GM21737 (cell line): ENCODE measurements at regions not wholly inside any gene's neighbourhood (a gene's known extent, or its start where the extent isn't known, plus 50 kb on each side); places are given as distances from the start of the nearest gene placed in this dataset.

ENCODE experiments used
- ATAC-seq: cut with Tn5 transposase; IDR thresholded peaks from one replicate; pipeline ENCODE4 v1.9.1; 2021; ENCODE audit warnings: mild to moderate bottlenecking, moderate library complexity; ENCODE audit not compliant: unreplicated experiment

DNA sequence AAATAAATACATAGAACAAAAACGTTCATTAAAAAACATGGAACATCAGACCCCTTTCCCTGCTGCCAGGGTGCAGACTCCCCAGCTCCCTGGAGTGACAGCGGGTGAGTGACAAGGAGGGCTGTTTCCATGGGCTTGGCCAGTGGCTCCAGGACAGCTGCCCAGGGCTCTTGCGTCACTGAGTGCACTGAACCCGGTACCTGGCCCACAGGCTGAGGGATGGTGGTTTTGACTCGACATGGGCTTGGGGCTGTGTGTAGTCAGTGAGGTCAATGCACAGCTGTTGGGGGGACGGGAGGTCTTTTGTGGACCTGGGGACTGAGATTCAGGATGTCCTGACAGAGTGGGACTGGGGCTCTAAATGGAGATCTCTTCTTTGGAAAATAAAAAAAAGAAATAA is 142.1 kb upstream of the B3GAT1 start:
- ATAC-seq = no peak

DNA sequence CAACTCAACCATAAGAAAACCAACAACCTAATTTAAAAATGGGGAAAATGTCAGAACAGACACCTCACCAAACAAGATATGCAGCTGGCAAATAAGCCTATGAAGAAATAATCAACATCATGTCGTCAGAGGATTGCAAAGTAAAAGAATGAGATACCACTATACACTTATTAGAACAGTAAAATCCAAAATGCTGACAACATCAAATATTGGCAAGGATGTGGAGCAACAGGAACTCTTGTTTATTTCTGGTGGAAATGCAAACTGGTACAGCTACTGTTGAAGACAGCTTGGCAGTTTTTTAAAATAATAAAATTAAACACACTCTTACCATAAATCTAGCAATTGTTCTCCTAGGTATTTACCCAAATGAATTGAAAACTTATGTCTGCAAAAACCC is 140.7 kb upstream of the B3GAT1 start:
- ATAC-seq = no peak

DNA sequence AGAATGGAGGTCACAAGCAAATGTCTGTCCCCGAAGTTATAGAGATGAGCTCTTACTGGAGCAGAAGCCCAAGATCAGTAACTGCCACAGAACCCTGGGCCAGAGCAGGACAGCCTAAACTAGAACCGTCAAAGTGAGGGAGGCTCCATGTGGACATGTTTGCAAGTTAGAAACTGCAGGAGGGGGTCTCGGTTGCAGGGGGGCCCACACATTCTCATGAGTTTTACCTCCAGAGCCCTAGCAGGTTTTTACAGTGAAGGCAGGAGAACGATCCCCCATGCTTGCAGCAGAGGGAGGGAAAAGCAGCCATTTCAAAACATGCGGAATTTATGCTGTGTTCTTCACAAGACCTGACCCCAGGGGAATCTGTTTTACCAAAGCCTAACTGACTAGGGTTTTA is 133.5 kb upstream of the B3GAT1 start:
- no peak for ATAC-seq

DNA sequence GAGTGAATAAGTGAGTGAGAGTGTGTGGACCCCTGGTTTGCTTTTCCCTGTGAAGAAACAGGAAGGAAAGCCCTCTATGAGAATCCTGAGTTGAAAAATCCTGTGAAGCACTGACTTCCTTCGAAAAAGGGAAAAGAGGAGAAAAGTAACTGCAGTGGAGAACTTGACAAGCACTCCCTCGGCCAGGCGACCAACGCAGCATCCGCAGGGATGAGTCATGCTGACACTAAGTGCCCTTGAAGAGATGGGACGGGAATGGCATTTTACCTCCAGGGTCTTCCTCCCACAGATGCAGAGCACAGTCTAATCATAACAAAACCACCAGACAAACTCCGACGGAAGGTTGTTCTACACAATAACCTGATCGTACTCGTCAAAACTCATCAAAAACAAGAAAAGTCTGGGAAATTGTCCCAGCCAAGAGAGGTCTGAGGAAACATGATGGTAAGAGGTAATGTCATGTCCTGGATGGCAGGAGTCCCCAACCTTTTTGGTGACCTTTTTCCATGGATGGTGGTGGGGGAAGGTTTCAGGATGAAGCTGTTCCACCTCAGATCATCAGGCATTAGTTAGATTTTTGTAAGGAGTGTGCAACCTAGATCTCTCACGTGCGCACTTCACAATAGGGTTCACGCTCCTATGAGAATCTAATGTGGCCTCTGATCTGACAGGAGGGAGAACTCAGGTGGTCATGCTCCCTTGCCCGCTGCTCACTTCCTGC is 132.2 kb upstream of the B3GAT1 start:
- ATAC-seq = no peak

DNA sequence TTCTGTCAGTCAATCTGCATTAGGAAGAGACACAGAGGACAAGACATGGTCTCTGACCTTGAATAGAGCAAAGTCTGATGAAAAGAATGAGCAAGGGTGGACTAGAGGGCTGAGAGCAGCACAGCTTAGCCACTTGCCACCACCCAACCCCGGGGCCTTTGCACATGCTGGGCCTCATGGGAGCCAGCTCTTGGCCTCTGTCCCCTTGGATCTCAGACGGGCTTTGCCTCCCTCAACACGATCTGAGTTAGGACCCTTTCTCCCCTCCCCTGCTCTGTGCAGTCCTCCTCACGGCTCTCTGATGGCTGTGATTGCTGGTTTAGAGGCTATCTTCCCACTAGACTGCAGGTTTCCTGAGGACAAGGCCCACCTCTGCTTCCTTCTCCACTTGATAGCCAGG is 131.6 kb upstream of the B3GAT1 start:
- ATAC-seq = no peak

DNA sequence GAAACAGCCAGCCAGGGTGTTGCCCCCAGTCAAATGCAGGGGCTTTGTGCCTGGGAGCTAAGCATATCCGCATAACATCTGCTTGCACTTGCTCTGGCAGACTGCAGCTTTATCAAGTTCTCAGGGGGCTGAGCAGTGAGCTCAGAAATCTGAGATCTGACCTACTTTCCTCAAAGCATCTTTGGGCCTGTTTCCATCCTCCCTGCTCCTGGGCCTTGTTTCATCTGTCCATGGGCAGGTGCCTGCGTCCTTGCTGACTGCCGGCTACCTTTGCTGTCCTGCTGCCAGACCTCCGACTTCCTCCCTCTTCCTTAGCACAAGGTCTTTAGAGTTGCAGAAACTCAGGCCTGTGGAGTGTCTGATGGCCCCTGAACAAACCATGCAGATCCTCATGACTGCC is 131.2 kb upstream of the B3GAT1 start:
- ATAC-seq = no peak

DNA sequence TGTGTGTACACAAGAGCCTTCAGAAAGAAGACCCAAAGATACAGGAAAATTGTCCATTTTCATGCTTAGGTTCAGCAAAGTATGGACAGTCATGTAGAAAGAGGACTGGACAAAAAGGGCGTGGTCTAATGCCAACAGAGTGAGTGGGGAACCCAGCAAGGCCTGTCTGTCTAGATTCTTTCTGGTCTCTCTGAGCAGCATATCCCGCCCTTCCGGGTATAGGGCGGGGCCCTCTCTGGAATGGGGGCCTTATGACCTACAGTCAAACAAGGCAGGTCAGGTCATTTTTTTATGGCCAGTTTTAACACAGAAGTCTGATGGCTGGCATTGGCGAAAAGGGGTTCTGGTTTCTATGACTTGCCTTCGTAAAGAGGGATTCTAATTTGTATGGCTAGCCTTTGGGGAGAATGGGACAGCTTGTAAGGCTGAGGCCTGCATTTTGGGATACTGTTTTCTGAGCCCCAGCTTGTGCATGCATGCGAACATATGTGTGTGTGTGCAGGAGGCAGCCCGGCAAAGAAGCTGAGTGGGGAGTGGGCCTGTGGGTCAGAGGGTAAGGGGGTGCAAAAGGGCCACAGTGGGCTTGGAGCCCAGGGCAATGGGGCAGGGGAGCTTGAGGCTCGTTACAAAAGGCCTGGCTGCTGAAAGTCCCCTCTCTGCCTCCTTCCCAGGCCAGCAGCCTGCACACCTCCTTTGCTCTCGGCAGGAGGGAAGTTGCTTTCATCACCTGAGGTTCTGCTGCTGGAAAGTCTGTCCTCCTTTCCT is 130.5 kb upstream of the B3GAT1 start:
- ATAC-seq = no peak

DNA sequence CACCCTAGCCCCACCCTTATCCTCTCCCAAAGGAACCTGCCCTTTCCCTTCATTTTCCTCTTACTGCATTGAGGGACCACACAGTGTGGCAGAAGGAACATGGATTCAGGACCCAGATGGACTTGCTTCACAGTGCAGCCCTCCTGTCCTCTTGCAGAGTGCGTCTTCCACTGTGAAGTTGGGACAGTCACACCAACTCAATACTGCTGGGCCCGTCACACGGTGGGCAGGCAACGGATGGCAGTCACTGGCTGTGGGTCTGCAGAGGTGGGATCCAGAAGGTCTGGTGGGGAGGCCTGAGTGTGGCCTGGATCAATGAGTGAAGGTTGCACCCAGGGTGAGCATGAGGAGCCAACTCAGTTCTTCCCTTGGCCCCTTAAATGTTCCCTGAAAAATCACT is 129.9 kb upstream of the B3GAT1 start:
- ATAC-seq = no peak

DNA sequence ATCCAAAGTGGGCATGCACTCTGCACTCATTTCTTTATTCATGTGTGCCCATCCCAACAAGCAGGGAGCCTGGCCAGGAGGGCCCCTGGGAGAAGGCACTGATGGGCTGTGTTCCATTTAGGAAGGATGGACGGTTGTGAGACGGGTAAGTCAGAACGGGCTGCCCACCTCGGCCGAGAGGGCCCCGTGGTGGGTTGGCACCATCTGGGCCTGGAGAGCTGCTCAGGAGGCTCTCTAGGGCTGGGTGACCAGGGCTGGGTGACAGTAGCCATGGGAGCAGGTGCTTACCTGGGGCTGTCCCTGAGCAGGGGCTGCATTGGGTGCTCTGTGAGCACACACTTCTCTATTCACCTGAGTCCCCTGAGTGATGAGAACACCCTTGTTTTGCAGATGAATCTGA is 129.3 kb upstream of the B3GAT1 start:
- no peak for ATAC-seq

DNA sequence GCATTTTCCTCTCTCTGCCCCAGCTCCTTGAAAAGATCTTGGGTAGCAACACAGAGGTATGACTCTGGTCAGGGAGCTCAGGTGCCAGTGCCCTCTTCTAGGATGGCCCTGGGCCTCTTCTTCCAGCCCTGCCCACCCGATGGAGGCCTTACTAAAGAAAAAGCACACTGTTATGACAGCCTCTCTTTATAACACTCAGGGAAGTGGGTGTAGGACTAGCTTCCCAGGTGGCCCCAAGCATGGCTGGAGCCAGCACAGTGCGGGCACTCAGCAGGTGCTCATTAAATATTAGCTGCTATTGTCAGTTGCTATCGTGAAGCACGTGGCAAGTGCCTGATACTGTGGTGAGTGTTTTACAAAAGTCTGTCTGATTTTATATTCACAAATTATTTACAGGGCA is 127.2 kb upstream of the B3GAT1 start:
- ATAC-seq = no peak

DNA sequence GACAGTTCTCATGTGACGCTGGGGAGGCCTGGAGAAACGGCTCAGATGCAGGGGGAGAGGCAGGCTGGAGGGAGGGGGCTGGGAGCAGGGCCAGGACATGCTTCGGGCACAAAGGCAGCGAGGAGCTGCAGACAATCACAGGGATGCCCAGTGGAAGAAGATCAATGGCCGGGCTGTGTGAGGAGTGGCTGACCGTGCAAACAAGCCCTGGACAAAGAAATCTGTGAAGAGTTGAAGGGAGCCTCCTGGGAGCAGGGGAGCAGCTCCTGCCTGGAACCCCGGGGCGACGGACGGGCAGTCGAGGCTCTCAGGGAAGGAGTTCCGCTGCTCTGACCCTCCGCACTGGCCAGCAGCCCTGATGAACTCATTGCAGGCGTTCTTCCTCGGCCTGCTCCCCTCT is 126.7 kb upstream of the B3GAT1 start:
- no peak for ATAC-seq

DNA sequence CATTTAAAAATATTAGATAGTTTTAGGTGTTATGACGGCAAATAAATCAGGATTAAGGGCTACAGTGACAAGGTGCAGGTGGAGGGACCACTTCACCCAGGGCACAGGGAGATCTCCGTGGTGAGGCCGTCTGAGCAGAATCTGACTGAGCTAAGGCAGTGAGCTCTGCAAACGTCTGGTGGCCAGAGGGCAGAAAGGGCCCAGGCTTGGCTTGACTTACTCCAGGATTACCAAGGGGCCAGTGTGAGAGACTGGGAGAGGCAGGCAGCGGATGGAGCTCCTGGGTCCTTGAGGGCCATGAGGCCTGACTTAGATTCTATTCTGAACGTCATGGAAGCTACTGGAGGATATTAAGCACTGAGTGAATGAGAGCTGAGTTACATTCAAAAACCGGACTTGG is 125.9 kb upstream of the B3GAT1 start:
- ATAC-seq = no peak

DNA sequence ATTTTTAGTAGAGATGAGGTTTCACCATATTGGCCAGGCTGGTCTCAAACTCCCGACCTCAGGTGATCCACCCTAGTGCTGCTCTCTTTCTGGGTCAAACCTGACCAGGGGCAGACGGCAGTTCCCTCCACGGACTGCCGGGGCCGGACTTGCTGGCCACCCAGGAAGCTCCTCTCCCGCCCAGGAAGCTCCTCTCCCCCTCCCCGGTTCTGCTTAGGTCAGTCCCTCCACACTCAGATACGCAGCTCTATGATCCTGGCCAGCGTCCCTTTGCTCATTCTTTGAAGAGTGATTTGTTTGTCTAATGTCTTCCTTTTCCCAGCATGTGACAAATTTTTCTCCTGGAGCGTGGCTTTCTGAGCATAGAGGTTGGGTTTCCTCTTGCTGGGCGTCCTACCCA is 125.3 kb upstream of the B3GAT1 start:
- no peak for ATAC-seq

DNA sequence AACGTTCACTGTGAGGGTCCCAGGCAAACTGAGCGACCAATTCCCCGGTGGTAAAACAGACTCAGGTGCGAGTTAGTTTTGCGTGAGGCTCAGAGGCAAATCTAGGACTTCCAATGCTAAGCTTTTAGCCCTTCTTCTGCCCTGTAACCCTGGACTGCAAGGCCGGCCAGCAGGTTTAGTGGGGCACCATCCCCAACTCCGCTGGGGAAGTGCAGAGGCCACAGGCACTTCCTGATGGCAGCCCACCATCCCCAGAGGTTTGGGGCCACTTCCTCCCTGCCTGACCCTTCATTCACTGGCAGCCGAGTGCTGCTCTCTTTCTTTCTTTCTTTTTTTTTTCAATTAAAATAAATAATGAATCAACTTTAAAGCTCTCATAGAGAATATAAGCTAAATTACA is 124.6 kb upstream of the B3GAT1 start:
- ATAC-seq = no peak

DNA sequence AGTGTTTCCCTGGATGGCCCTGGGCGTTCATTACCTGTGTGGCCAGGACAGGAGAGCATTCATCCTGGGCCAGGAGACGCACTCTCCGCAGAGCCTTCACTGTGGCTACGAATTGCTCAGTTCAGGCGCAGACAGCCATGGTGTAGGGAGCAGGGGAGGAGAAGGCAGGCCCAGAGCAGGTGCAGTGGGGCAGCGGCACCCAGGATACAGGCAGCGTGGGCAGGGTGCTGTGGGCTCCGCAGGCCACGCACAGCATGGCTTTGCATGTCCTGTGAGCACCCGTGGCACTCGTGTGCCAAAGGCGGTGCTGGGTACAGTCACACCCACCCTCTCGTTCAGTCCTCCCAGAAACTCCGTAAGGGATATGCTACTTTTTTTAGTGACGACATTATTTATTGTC is 124.2 kb upstream of the B3GAT1 start:
- ATAC-seq = no peak

DNA sequence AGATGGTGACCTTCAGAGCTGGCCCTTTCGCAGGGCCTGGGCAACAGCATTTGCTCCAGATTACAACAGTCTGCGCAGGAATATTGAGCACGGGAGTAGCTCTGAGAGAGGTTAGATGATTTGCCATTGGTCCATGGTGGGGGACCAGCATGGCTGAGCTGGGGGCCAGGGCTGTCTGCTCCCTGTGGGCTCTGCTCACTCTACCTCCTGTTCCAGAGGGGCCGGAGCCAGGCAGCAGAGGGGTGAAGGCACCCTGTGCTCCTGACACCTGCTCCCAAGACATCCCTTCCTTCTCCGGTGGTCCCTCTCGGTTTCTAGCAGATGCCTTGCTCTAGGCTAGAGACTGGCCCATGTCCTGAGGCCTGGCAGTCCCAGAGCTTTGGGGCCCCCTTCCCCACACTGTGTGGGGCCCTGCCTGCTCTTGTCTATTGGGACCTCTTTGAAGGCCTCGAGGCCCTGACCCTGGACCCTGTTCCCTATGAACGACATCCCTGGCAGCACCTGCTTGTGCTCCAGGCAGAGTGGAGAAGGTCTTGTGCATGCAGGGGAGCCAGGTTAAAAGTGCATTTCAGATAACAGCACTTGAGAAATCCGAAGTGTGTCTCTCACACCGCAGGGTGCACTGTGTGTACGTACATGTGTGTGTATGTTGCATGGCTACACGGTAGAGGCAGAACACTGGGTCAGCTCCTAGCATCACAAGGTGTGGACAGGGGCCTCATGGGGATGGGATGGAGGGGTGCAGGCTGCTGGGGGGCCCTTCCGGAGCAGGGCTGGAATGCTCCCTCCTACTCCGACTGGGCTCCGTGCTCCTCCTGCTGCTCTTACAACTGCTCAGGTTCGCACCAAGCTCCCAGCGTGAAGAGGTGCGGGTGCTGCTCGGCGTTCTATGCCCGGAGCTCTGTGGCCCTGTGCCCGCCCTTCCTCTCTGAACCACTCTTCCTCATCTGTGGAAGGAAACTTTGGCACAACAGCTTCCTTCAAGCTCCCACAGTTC is 123.3 kb upstream of the B3GAT1 start:
- no peak for ATAC-seq

DNA sequence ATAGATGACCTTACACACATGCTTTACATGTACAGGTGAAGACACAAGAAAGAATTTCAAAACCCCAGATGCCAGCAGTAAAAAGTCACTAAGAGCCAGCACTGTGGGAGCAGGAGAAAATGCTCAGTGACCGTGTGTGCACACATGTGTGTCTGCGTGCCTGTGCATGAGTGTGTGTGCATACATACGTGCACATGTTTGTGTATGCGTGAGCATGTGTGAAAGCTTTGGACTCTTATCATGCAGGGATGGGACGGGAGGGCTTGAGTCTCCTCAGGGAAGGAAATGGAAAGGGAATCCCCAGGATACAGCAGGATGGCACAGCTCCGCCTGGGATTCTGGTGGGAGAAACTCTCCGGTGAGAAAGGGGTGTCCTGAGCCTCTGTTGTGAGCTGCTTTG is 121.5 kb upstream of the B3GAT1 start:
- ATAC-seq = no peak

DNA sequence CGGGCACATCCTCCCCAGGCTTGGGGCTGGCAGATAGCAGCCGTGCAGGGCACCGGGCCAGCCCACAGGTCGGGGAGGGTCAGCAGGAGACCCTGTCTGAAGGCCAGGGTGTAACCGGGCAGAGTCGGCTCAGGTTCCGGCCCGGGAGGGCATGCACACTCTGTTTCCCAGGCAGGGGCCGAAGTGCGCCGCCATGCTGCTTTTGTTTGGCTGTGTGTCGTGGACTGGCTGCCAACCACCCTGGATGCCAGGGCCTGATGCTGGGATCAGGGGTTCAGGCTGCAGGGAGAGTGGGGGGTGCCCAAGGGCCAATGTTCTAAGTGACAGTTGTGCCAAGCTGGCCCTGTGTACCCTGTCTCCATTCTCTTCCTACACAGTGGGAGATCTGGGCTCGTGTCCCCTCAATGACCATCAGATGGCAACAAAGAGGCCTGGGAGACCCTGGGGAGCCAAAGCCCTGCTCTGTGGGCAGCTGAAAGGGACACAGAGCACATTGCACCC is 120.9 kb upstream of the B3GAT1 start:
- ATAC-seq = no peak

DNA sequence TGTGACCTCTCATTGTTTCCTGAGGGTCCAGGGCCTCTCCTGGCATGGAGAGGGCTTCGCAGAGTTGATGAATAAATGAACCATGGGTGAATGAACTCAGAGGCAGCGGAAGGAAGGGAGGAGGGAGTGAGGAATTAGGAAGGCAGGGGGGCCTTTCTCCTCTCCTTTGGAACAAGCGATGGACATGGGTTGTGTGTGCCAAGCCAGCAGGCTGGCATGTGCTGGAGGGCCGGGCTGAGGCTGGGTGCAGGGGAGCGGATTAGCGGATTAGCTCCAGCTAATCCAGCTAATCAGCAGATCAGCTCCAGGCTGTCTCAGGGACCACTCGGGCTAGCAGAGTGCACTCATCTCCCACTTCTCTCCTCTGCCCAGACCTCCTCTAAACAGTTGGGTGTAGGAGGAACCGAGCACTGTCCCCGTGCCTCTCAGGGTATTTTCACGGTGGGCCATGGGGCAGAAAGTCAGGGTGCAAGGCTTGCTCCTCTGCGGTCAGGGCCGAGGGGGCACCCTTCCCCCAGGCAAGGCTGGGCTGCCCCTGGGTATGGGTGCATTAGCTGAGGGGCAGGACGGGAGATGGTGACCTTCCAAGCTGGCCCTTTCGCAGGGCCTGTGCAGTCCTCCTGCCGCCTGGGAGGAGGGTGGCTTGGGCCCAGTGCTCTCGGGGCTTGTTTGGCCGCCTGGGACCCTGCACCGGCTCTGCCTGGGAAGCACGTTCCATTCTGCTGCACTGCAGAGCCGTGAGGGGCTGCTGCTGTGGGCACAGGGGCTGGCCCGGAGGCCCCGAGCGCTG is 120.3 kb upstream of the B3GAT1 start:
- ATAC-seq = no peak

DNA sequence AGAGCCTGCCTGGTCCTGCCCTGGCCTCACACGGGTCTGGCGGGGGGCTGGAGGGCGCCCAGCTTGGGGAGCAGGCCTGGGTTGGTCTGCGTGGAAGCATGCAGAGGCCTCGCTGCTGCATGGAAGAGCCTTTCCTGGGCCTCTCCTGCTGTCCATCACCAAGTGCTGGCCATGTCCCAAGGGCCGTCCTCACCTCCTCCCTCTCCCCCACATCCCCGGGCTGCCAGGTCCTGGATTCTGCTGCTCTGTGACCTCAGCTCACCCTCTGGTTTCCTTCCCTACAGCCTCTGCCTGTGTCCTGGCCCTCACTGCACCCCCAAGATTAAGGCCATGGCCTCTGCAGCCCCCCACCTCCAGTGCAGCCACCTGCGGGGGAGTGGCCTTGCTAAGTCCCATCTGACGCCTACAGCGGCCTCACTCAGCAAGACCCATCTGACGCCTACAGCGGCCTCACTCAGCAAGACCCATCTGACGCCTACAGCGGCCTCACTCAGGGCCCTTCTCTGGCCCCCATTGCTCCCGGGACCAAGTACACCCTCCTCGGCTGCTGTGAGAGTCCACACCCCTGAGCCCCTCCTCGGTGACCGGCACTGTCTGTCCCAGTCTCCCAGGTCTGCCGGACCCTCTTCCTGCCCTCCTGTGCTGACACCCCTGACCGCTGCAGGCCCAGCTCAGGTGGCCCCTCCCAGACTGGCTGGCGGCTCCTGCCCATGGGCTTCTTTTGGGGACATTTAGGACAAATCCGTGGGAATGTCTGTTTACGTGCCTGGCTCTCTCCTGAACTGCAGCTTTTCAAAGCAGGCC is 119.5 kb upstream of the B3GAT1 start:
- no peak for ATAC-seq
